Posterior vena cava (tissue), 2 donors: ENCODE measurements at regions not wholly inside any gene's neighbourhood (a gene's known extent, or its start where the extent isn't known, plus 50 kb on each side); places are given as distances from the start of the nearest gene placed in this dataset.

Experiments
- DNase-seq: peaks from one replicate; pipeline ENCODE4 v3.0.0-alpha.2; 2020; ENCODE audit warnings: low spot score
- intact Hi-C, 2 donors: fragments of 100-400 bp; cut with DNase I; formaldehyde crosslinking; loops; one replicate each; pipeline versions ENCODE4 v1.14.1 to v1.14.2; 2022 to 2023
- donor health status: DM: yes; HTN: yes; CAD: no.
- donor health status: DM: yes; HTN: yes; CAD: no.

DNA sequence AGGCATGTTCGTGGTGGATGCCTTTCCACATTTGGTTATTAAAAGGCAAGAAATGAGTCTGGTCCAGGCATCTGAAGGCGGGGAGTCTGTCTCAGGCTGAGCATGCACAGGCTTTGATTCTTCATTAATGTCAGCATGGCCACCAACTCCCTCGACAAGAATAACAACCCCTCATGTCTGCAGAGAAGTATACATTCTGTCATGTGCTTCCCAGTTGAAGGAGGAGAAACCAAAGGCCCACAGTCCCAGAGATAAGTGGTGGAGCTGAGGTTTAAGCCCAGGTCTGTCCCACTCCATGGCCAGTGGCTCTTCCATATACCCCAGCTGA, 61.6 kb upstream of the LAPTM5 start:
- intact Hi-C loops: no loop called here
- DNase-seq: no peak

DNA sequence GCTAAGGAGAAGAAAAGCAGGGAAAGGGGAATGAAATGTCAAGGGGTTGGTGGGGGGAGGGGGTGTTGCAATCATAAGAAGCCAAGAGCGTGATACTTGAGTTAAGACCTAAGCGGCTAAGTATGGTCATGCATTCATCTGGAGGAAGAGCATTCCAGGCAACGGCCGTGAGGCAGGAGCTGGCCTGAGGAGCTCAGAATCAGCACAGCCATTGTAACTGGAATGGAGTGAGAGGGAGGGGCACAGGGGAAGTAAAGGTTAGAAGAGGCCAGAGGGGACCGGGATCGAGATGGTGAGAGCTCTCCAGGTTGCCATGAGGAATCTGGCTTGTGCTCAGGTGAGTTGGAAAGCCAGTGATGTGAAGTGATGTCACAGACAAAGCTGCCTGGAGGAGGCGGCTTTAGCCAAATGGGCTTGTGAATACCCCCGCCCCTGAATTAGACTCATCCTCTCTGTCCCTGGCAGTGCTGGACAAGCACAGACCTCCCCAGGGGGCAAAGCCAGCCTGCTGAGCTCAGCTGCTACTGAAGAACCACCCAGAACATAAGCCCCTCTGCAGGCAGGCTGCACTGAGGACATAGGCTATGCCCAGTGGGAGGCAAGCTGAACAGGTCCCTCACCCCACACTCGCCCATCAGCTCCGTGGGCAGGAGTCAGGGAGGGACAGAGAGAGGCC, 61.1 kb upstream of the LAPTM5 start:
- intact Hi-C loops: no loop called here
- DNase-seq: peak; percentile 67

DNA sequence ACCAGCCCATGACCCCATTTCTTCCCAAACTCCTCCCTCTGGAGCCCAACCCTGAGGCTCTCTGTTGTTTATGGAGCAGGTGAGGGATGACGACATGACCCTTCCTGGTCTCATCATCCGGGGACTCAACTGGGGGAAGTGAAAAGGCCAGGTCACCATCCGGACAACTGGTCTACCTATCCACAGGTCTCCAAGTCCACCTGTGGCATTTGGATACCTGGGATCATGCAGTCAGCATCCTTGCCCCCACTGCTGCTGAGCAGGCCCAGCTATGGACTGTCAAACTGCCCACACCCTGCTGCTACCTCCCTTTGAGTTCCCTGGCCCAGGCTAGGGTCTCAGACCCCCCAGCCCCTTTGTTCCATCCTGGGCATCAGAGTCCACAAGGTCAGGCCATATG, 60.0 kb upstream of the LAPTM5 start:
- intact Hi-C loops: no loop called here
- DNase-seq: no peak

DNA sequence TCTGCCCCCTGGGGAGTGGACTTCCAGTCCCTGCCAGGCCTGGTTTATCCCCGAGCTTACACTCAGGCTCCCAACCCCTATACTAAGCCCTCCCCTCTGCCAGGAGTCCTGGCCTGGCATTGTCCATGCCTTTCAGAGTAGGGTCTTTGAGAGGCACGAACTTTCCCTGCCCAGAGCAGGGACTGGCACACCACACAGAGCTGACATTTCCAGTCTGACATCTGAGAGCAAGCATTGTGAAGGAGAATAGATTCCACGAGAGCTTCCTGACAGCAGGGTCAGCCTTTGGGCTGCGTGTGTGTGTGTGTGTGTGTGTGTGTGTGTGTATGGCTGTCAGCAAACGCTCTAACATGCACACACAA, 59.5 kb upstream of the LAPTM5 start:
- no peak for DNase-seq
- intact Hi-C loops: no loop called here

DNA sequence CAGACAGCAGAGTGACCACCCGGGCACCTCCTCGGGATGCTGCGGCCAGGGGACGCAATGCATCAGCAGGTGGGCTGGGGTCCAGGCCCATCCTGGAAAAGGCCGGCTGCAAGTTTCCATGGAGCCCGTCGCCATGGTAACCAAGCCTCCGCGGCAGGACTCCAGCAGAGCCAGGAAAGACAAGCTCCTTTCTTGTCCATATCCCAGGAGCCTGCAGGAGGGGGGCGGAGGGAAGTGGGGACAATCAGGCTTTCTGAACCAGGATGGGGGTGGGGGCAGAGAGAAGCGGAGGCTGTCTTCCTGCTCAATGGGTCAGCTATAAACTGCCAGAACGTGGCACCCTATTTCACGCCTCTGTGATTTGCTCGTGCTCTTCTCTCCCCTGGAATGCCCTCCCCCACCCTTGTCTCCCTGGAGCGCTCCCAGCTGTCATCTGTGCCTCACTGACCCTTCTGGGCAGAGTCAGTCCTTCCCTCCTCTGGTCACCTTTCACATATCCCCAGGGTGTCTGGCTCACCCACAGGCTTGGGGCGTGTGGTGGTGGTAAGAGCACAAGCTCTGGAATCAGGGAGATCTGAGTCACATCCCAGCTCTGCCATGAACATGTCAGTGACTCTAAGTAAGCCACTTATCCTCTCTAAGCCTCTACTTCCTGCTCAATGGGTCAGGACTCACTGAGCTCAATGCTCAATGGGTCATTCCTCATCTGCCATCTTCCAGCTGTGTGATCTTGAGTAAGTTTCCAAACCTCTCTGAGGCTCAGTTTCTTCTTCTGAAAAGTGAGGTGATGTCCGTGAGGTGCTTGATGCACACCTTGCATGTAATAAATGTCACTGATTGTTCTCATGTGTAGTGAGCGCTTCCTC, 58.9 kb upstream of the LAPTM5 start:
- DNase-seq: peak; percentile 89
- intact Hi-C loops: no loop called here

DNA sequence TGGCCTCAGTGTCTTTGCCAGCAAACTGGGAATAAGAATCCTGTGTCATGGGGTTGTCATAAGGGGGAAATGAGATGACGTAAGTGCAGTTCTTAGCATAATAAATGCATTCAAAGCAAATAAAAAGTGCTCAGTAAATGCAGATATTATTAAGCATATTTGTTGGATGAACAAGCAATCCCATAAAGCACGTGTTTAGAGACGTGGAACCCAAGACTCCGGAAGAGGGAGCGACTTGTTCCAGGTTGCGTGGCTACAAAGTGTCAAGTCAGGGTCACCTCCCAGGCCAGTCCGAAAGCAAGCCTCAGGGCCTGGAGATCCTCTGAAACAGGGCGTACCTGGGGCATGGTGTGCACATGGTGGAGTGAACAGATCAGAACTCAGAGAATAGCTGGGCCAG, 58.0 kb upstream of the LAPTM5 start:
- no peak for DNase-seq
- intact Hi-C loops: no loop called here

DNA sequence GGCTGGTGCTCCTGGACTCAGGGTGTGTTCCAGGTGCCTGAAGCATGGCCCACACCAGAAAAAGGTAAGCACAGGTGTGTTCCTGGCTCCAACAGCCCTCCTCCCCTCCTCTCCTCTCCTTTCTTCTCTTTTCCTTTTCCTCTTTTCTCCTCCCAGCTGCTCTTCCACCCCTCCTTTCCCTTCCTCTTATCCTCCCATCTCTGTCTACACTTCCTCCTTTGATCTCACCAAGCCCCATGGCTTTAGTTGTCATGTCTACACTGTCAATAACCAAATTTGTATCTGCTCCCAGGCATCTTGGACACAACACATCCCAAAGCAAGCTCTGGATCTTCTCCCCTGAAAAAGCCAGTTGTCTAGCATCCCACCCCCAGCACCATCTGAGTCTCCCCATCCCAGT, 56.7 kb upstream of the LAPTM5 start:
- intact Hi-C loops: no loop called here

DNA sequence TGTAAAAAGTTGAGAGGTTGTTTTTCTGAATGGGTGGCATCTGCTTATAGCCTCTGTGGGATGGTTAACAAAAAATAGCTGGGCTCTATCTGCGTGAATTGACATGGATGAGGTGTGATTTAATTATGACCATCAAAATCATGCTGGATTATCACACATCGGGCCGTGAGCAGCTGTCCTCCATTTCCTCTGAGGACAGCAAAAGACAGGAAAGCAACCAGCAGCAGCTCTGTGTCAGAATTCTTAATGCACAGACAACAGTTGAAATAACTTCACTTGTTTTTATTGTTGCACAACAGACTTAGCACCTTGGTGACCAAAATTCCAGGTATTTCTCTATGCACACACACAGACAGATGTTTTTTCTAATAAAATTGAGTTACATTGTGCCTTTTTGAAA, 54.5 kb upstream of the LAPTM5 start:
- peak; percentile 6 for DNase-seq
- intact Hi-C loops: no loop called here

More for the DNA sequence above, 56.7 kb upstream of the LAPTM5 start:
- no peak for DNase-seq

DNA sequence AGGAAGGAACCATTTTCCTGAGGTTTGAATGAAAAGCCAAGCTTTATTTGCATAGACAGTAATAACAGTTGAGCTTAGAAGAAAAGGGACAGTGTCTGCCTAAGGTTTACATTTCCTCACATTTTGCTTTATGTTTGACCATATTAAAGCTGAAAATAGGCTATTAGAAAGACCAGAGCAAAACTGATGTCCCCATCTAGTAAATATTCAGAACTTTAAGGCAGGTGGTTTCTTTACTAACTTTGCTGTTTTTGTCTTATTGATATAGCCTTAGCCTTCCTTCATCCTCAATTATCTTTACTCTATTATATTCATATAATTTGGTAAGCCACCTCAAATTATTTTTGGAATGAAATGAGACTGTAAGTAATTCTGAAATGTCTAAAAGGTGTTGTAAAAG, 53.6 kb upstream of the LAPTM5 start:
- no peak for DNase-seq
- intact Hi-C loops: no loop called here

DNA sequence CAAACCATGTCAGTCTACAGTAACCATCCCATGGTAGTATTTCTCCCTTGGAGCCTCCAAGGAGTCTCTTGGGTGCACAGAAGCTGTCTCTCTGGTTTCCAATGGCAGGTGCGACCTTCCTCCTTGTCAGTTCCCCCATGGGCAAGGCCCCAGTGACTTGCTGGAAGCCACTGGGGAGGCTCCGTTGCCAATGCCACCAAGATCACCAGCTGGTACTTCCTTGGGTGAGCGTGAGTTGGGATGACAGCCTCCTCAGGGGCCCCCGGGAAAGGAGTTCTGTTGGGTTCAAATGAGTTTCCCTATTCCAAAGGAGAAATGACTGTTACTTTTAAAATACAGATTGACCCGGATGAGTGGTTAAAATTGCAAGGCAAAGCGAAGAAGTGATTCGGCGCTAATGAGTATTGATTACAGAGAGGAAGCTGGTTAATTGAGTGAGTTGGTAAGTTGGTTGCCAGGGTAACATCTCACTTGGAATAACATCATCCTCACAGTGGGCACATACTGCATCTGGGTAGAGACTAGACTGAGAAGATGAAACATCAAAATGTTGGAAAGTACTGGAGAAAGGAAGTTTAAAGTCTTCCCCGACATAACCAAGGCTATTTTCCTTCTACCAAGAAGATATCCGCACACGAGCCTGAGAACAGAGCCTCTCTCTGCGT, 53.0 kb upstream of the LAPTM5 start:
- peak; percentile 32 for DNase-seq
- intact Hi-C loops: no loop called here

DNA sequence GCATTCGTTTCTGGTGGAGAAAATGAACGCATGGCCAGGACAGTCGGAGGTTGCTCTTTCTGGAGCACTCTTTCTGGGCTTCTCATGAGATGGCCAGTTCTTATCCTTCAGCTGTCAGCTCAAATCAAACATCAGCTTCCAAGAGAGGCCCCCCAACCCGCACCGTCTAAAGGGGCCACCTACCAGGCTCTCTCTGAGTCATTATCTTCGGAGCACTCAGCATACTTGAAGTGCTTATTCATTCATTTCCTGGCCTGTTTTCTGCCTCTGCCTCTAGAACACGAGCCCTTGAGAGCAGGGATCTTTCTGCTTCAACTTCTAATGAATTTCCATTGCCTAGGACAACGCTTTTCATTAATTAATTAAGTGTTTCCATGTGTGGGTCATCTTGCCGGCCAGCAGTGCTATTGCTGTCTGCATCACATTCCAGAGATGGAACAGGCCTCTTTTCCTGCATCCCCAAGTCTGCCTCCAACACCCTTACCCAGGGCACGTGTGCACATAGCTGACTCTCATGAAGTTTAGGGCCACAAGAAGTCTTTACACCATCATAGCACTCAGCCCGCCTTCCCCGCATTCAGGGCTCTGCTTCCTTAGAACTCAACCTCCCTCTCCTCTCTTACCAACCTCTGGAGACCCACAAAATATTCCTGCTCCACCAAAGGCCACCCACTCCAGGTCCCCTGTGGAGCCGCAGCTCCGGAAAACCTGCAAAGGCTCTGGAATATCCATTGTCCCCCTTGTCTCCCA, 52.1 kb upstream of the LAPTM5 start:
- DNase-seq: peak; percentile 58
- intact Hi-C loops: loop anchor here in 1 of 2 donors (10.0 kb wide), 1 partner anchor 495 kb away; no protein-coding TSS in a partner anchor

DNA sequence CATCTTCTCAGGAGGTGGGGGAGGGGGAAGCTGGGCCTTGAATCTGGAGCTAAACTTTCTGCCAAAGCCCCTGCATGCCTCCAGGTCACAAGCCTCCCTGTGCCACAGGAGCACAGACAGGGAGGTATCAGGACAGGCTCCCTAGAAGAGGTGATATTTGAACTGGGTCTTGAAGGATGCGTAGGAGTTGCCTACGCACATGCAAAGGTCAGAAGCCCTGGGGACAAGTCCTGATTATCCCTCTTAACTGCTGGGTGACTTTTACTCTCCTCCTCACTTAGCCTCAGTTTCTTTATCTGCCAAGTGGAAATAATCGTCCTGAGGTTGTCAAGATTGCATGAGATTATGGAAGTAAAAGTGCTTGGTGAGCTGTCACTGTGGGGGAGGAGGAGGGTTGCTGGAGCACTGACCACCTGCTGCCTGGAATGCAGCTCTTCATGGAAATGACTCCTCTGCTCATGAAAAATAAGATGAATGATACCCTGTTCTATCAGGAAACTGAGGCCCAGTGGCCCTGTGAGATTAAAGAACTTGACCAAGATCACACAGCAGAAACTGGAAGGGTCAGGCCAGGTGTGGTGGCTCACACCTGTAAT, 50.6 kb upstream of the LAPTM5 start:
- peak; percentile 40 for DNase-seq
- intact Hi-C loops: loop anchor here in 1 of 2 donors (10.0 kb wide), 1 partner anchor 497 kb away; no protein-coding TSS in a partner anchor

DNA sequence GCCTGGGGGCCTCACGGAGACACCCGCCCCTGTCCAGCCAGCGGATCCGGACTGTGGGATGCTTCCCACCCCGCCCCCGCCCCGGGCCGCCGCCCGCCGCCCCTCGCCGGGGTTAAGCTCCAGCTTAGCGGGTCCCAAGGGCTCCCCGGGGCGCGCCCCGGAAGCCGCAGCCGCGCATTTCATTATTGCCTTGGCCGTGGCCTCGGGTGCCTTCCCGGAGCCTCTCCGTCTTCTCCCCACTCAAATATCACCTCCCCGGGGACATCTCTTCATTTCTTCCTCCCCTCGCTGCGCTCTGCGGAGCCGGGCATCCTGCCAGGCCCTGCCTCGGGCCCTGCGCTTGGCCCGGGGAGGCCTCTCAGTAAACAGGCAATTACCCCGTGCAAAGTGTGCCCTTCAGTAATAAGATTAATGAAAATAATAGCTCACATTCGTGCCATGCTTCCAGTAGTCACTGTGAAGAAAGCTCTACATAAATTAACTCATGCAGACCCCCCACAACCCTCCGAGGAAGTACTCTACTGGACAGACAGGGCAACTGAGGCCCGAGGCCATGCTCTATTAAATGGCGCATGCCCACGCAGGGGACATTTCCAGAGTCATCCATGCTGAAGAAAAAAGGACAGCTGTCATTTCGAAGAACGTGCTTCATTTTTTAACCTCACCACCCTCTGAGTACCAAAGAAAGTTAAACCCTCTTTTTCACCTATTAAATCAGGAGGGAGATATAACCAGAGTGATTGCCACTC, 49.9 kb upstream of the LAPTM5 start:
- DNase-seq: peak; percentile 91
- intact Hi-C loops: loop anchor here in 1 of 2 donors (10.0 kb wide), 1 partner anchor 497 kb away; no protein-coding TSS in a partner anchor
